ENCODE measurements at regions not wholly inside any gene's neighbourhood (a gene's known extent, or its start where the extent isn't known, plus 50 kb on each side); places are given as distances from the start of the nearest gene placed in this dataset.

GRCh38 chr7:32428546-32428945 is 61.6 kb downstream of the LSM5 start:
- no peak for DNase-seq

GRCh38 chr7:32427769-32428291 is 62.4 kb downstream of the LSM5 start:
- DNase-seq: no peak

- DNase-seq: no peak
Measured at GRCh38 chr7:32416846-32417245, 73.3 kb downstream of the LSM5 start.

- DNase-seq: no peak
Measured at GRCh38 chr7:32415936-32416335, 74.2 kb downstream of the LSM5 start.

- no peak for DNase-seq
Measured at GRCh38 chr7:32415519-32415918, 74.7 kb downstream of the LSM5 start.

- DNase-seq: no peak
Measured at GRCh38 chr7:32412471-32412870, 77.7 kb downstream of the LSM5 start.

GRCh38 chr7:32410545-32410944 is 79.6 kb downstream of the LSM5 start:
- no peak for DNase-seq

GRCh38 chr7:32406386-32406785 is 83.8 kb downstream of the LSM5 start:
- no peak for DNase-seq

GRCh38 chr7:32403463-32404229 is 86.5 kb downstream of the LSM5 start:
- no peak for DNase-seq

- DNase-seq: no peak
Measured at GRCh38 chr7:32400676-32401075, 89.5 kb downstream of the LSM5 start.

GRCh38 chr7:32399311-32399710 is 90.9 kb downstream of the LSM5 start:
- DNase-seq: no peak

GRCh38 chr7:32395168-32395567 is 95.0 kb downstream of the LSM5 start:
- DNase-seq: no peak

GRCh38 chr7:32393861-32394260 is 96.3 kb downstream of the LSM5 start:
- no peak for DNase-seq

GRCh38 chr7:32390210-32390609 is 100.0 kb downstream of the LSM5 start:
- DNase-seq: no peak

- no peak for DNase-seq
Measured at GRCh38 chr7:32385316-32385956, 104.7 kb downstream of the LSM5 start.

GRCh38 chr7:32381024-32381601 is 109.1 kb downstream of the LSM5 start:
- DNase-seq: no peak

- no peak for DNase-seq
Measured at GRCh38 chr7:32379510-32380112, 110.6 kb downstream of the LSM5 start.

- DNase-seq: no peak
Measured at GRCh38 chr7:32378988-32379387, 111.2 kb downstream of the LSM5 start.

GRCh38 chr7:32364581-32364980 is 125.6 kb downstream of the LSM5 start:
- DNase-seq: no peak

GRCh38 chr7:32360127-32360526 is 130.1 kb downstream of the LSM5 start:
- DNase-seq: no peak

- no peak for DNase-seq
Measured at GRCh38 chr7:32357535-32358277, 132.5 kb downstream of the LSM5 start.

- no peak for DNase-seq
Measured at GRCh38 chr7:32347244-32347828, 142.8 kb downstream of the LSM5 start.

GRCh38 chr7:32346253-32346652 is 143.9 kb downstream of the LSM5 start:
- DNase-seq: no peak
